ENCODE measurements at regions not wholly inside any gene's neighbourhood (a gene's known extent, or its start where the extent isn't known, plus 50 kb on each side); places are given as distances from the start of the nearest gene placed in this dataset.
"Not testable (repeated sequence)": the region's sequence is repeated elsewhere in the genome, so short reads cannot be mapped to it uniquely, and the experiment has no call there.

DNA sequence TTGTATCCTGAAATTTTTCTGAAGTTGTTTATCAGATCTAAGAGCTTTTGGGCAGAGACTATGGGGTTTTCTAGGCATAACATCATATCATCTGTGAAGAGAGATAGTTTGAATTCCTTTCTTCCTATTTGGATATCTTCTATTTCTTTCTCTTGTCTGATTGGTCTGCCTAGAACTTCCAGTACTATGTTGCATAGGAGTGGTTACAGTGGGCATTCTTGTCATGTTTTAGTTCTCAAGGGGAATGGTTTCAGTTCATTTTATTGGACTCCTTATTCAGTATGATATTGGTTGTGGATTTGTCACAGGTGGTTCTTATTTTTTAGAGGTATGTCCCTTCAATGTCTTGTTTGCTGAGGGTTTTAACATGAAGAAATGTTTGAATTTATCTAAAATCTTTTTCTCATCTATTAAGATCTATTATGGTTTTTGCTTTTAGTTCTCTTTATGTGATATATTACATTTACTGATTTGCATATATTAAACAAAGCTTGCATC is 286.6 kb upstream of the C1QTNF3 start:
- not testable (repeated sequence) for DNase-seq

DNA sequence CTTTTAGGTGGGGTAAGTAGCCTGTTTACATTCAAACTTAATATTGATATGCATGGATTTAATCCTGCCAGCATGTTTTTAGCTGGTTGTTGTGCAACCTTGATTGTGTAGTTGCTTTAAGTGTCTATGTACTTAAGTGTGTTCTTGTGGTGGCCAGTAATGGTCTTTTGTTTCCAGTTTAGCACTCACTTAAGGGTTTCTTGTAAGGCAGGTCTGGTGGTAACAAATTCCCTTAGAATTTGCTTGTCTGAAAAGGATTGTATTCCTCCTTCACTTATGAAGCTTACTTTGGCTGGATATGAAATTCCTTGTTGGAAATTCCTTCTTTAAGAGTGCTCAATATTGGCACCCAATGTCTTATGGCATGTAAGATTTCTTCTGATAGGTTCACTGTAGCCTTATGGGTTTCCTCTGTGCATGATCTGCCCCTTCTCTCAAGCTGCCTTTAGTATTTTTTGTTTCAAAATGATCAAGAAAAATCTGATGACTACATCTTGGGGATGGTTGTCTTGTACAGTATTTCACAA is 289.0 kb upstream of the C1QTNF3 start:
- not testable (repeated sequence) for DNase-seq

DNA sequence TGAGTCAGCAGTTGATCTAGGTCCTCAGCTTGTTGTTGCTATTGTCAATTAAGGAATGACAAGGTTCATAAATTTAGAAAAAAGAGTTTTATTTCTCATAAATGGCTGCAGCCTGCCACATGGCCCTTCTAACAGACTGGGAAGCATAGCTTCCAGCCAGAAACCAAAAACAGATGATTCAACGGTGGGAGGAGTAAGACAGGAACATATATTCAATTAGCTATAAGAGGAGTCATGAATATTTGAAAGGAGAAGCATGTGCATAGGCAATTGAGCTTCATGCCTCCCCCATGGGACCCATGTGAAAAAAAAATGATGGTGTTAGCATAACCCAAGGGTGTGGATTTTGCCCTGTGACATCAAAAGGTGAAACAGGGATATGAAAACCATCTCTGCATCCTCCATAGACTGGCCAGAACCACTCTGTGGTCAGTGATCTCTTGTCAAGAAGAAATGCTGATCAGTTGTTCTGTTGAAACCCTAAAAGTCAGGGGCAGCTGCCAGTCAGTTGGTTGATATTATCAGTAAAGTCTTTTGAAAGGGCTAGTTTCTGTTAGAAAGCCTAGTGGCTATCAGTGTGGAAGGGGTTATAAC is 296.5 kb upstream of the C1QTNF3 start:
- DNase-seq, result not testable (repeated sequence)

DNA sequence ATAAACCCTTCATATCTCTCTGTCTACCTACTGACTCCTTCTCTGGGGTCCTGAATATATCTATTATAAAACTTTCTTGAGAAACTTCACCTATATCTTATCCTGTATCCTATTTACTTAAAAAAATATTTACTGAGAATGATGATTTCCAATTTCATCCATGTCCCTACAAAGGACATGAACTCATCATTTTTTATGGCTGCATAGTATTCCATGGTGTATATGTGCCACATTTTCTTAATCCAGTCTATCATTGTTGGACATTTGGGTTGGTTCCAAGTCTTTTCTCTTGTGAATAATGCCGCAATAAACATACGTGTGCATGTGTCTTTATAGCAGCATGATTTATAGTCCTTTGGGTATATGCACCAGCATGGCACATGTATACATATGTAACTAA is 301.7 kb upstream of the RAI14 start:
- not testable (repeated sequence) for DNase-seq

DNA sequence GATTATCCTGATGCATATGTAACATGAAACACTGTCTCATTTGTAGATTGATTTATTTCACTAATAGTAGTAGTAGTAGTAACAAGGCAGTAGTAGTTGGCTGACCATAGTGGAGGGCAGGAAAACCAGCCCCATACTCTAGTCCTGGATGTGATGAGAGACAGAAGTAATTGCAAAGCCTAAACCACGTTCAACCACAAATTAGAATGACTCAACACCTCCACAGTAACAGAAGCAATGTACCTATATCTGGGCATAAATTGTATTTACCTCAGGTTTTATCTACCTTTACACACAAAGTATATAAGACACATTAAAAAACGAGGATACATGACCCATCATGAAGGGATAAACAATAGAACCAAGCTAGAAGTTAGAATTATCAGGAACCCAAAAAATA is 284.7 kb upstream of the RAI14 start:
- DNase-seq, result not testable (repeated sequence)

DNA sequence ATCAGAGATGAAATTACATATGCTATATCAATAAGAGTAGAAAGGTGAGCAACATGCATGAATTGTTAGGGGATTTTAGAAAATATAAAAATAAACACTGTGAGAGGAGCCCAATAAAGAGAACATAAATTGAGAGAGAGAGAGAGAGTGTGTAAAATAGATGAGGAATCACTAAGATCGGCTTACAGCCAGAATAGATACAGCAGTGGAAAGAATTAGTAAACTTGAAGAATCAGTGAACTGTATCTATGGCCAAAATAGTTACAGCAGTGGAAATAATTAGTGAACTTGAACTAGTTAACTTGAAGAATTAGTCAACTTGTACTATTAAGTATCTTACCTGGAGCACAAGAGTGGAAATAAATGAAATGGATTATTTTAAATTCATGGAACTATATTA is 284.3 kb upstream of the RAI14 start:
- not testable (repeated sequence) for DNase-seq

DNA sequence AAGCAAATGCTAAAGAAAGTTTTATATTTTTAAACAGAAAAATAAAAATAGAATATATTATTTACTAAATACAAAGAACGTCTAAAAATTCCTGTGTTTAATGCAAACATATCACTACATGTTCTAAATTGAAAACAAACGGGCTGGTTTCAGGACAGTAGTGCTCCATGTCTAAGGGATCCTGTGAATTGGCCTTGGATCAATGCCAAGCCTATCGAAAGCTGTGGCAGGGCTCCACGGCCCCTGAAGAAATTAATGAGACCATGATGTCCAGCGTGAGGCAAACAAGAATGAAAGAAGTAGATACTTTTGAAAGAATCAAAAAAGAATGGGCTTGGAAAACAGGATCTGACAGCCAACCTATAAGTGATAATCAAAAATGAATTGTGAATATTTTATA is 283.4 kb upstream of the RAI14 start:
- not testable (repeated sequence) for DNase-seq

DNA sequence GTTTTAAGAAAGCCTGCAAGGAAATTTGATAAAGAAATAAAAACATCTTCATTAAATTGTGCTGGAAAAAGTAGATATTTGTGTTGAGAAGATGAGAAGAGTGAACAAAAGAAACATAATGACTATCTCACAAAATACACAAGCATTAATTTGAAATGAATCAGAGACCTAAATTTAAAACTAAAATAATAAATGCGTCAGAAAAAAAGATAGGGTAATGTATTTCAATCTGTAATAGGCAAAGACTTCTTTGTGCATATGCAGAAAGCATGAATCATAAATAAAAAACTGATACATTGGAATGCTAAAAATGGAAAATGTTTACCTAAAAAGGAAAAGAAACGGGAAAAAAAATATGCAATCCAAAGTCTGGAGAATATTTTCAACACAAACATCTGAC is 278.5 kb upstream of the RAI14 start:
- DNase-seq, result not testable (repeated sequence)

DNA sequence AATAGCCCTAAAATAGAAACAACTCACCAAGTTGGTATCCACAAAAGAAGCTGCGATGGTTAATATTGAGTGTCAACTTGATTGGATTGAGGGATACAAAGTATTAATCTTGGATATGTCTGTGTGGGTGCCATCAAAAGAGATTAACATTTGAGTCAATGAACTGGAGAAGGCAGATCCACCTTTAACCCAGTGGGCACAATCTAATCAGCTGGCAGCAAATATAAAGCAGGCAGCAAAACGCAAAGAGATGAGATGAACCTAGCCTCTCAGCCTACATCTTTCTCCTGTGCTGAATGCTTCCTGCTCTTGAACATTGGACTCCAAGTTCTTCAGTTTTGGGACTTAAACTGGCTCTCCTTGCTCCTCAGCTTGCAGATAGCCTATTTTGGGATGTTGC is 277.6 kb upstream of the RAI14 start:
- not testable (repeated sequence) for DNase-seq

DNA sequence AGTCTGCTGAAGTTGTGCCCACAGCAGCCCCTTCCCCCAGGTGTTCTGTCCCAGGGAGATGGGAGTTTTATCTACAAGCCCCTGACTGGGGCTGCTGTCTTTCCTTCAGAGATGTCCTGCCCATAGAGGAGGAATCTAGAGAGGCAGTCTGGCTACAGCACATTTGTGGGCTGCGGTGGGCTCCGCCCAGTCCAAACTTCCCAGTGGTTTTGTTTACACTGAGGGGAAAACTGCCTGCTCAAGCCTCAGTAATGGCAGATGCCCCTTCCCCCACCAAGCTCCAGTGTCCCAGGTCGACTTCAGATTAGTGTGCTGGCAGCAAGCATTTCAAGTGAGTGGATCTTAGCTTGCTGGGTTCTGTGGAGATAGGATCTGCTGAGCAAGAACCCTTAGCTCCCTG is 267.4 kb upstream of the RAI14 start:
- DNase-seq, result not testable (repeated sequence)

DNA sequence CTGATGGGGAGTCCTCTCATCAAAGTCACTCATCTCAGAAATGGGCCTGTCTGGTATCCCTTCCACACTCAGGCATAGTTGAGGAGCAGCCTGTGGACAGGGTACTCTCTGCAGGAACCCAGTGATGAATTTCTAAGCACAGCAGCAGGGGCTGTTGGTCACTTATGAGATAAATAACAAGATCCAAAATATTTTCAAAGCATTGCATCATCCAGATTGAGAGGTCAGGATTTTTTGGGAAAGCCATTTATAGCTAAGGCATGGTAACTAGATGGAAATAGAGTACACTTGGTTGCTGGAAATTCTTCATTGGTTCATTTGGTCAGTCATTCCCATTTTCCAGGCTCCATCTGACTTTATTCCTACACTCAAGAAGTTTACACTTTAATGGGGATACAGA is 246.8 kb upstream of the RAI14 start:
- DNase-seq, result no peak

DNA sequence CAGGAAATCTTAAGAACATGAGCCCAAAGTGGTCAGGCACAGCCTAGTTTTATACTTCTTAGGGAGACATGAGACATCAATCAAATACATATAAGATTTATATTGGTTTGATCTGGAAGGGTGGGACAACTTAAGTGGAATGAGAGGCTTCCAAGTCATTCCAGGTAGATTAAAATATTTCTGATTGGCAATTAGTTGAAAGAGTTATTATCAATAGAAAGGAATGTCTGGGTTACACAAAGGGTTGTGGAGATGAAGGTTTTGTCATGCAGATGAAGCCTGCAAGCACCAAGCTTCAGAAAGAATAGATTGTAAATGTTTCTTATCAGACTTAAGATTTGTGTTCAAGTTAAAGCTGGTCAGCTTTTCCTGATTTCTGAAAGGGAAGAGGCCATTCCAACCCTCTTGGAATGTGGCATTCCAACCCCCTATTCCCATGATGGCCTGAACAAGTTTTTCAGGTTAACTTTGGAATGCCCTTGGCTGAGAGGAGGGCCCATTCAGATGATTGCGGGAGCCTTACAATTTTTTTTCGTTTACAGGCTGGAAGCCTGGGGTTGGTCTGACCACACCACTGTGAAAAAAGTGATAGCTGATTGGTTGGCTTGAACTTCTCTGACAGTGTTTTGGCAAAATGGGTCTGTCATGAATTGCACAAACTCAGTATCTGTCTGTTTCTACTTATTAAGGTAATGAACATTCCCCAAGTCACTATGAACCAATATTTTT is 245.6 kb upstream of the RAI14 start:
- no peak for DNase-seq

DNA sequence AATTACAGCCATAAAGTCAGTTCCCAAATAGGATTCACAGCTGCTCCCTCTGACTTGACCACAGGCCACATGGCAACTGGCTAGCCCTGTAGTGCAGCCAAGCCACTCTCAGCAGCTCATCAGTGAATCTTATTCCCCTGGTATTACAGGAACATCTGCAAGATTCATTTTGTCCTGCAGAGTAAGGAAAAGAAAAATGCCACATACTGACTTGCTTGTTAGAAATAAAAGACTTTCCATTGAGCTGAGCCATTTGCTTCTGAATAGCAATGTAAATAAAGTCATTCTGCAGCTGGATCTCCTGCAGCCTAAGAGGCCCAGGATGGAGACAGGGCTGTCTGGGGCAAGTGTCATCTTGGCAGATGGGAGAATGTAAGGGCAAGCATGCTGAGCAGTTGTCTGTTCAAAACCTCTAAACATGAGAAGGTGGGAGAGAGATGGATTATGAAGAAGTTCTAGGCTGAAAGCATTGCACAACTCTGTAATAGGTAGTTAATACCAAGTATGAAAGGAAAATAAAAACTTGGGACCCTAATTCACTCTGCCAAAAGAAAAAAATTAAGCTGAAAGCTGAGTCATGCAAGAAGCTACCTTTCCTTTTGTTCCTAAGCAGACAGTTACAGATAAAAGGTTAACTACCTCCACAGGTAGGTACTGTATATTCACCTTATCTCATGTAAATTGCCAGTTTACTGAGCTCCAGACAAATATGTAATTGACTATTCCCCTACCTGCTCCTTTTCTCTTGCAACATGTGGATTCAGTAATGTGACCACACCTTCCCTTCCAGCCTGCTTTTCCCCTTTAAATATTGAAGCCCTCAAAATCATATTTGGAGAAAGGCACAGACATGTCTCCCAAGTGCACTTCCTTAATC is 244.4 kb upstream of the RAI14 start:
- no peak for DNase-seq

DNA sequence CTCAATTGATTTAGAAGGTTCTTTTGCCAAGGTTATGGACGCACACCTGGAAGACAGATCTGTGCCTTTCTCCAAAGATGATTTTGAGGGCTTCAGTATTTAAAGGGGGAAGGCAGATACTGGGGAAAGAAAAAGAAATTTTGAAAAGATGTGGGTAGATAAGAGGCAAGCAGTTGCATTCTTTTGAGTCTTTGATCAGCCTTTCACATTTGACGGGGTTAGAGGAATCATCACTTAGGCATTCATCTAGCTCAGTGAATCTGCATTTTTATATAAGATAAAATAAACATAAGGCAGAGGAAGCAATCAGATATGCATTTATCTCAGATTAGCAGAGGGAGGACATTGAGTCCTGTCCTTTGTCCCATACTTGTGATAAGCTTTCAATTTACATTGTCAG is 243.4 kb upstream of the RAI14 start:
- no peak for DNase-seq

DNA sequence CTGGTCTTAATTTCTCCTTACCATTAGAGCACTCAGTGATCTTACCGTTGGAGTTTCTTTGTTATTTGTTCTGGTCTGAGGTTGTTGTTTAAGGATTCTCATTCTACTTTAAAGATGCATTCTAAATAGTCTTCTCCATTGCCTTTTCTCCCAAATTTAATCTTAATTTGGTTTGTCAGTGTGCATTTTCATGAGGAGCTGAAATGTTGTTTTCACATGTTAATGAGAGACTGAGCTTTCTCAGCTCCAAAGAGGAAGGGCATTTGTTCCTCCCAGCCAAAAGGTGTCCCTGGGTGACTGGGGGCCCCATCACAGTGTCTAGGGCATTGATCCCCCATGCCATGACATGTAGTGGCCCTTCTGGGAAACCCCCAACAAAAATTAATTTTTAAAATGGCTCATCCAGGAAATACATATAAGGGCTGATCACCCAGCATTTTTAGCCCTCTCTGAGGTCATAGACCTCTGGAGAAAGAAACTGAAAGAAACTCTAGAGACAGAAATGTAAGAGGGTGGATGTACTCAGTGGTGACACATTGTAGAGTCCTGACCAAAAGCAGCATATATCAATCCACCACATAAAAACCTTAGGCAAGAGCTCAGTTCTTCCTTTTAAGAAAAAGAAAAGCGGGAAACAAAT is 240.4 kb upstream of the RAI14 start:
- DNase-seq, result no peak

DNA sequence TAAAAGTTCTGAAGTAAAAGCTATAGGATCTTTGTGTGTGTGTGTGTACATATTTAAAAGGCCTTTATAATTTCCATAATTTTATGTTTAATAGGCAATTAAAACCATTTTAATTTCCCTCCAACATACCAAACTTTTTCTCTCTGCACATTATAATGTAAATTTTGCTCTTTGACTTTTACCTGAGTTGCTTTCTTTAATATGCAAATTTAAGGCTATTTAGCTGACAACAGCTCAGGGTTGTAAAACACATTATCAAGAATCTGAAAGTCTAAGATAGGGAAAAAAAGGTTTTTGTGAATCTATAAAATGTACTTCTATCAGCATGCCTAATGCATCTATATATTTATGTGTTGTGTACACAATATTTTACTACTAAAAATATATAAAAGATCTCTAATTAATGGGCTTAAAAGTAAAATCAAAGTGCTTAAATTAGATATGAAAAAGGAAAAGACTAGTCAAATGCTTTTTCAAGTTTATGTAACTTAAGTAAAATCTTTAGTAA is 239.6 kb upstream of the RAI14 start:
- DNase-seq, result no peak

DNA sequence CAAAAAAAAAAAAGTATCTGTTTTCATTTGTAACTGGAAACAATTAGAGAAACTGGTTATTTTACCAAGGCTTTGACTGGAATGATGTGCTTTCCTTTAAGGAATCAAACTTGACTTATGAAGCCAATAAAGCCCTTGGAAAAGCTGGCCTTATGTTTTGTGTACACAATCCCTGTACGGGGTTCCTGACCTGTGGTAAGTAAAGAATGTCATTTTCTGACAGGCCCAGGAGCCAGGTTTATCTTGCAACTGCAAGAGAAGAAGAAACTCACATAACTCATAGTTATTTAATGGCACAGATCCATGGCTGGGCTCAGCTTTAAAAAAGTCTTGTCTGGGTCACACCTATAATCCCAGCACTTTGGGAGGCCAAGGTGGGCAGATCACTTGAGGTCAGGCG is 235.9 kb upstream of the RAI14 start:
- DNase-seq, result not testable (repeated sequence)

DNA sequence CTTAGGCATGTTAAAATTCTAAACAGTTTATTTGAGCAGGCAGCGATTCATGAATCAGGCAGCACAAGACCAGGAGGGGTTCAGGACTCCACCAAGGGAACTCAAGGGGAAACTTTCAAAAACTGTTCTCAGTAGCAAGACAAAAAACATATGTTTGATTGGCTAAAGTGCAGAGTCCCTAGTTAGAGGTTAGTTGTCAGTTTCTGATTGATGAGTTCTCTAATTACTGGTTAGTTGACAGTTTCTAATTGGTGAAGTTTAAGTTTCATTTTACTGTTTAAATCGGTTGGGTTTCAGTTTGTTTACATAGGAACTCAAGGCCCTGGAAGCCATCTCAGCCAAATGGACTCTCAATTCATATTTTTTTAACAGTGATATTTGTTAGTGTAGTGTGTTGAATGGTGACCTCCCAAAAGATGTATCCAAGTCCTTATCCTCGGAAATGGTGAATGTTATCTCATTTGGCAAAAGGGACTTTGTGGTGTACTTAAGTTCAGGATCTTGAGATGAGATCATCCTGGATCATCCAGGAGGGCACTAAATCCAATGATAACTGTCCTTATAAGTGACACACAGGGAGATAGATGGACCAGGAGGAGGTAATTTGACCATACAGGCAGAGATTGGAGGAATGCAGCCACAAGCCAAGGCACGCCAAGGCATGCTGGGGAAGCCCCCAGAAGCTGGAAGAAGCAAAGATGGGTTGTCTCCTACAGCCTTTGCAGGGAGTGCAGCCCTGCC is 219.2 kb upstream of the RAI14 start:
- no peak for DNase-seq

DNA sequence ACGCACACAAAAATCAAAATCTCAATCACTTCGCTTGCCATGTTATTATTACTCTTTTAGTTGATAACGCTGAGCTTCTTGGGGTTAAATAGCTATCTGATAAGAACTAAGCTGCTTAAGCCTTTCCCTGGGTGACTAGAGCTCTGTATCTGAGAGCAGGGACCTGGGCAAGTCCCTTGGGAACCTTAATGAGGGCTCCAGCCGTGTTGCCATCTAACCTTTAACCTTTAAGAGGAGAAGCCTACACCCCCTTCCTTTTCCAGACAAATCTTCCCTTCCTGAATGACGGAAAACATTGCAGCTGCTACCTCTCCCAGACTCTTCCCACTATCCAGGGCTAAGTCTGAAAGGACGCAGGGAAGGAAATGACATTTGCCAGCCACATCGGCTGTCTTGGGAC is 216.5 kb upstream of the RAI14 start:
- no peak for DNase-seq

DNA sequence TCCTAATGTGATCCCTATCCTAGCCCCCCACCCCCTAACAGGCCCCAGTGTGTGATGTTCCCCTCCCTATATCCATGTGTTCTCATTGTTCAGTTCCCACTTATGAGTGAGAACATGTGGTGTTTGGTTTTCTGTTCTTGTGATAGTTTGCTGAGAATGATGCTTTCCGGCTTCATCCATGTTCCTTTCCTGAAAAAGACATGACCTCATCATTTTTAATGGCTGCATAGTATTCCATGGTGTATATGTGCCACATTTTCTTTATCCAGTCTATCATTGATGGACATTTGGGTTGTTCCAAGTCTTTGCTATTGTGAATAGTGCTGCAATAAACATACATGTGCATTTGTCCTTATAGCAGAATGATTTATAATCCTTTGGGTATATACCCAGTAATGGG is 214.4 kb upstream of the RAI14 start:
- not testable (repeated sequence) for DNase-seq

DNA sequence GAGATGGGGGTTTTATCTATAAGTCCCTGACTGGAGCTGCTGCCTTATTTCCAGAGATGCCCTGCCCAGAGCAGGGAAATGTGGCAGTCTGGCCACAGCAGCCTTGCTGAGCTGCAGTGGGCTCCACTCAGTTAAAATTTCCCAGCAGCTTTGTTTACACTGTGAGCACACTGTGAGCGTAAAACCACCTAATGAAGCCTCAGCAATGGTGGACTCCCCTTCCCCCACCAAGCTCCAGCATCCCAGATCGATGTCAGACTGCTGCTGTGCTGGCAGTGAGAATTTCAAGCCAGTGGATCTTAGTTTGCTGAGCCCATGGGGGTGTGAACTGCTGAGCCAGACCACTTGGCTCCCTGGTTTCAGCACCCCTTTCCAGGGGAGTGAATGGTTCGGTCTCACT is 208.7 kb upstream of the RAI14 start:
- no peak for DNase-seq

DNA sequence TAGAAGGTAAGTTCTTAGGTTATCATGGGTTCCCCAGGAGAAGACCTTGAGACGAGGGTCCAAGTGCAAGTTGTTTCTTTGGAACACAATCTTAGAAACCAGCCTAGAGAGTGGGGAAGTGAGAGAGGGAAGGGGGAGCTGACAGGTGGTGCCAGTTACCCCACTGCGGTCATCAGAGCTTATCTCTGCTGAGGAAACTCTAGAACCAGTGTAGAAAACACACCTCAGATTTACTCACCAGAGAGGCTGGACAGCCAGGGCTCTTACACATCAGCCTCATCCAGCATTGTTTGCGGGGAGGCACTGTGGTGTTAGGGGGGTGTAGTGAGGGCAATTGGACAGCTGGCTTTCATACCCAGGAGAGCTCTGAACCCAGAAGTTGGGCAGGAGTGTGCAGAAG is 206.5 kb upstream of the RAI14 start:
- no peak for DNase-seq
